Endothelial cell of umbilical vein (primary cell): ENCODE measurements at regions not wholly inside any gene's neighbourhood (a gene's known extent, or its start where the extent isn't known, plus 50 kb on each side); places are given as distances from the start of the nearest gene placed in this dataset.

Source experiments
- BruUV-seq: library from RNA; stranded (reverse); fragments of 400-500 nt; replicated peaks from 2 replicates; lab custom pipeline; 2021; lab: Mats Ljungman, UMichigan
- CTCF ChIA-PET: fragments of 300-600, 350-600 bp; sonication (Branson Sonifier 250); formaldehyde crosslinking; loops from one replicate; lab custom pipeline; 2021; ENCODE audit warnings: antibody characterized with exemption, inconsistent platforms; lab: Charles Lee
- POLR2A ChIA-PET: fragments of 300-600, 350-600 bp; sonication (Branson Sonifier 250); formaldehyde crosslinking; loops from one replicate; lab custom pipeline; 2021; ENCODE audit warnings: antibody characterized with exemption, inconsistent platforms; lab: Charles Lee
- DNase-seq: peaks from one replicate; pipeline ENCODE4 v3.0.0-alpha.2; 2011; ENCODE audit warnings: low read depth, low spot score
- FAIRE-seq: peaks from 2 replicates; lab custom pipeline; 2011; peaks lifted over from hg19 to GRCh38; lab: Jason Lieb, UNC
- H2AFZ ChIP-seq: 2 replicates; pipeline ENCODE4 v1.6.0; 2012; ENCODE audit warnings: low read depth, low read length, control low read depth, inconsistent platforms
- H3K27ac ChIP-seq: 2 replicates; pipeline ENCODE4 v1.5.1; 2011; ENCODE audit warnings: low read depth, mild to moderate bottlenecking, control low read depth, low read length, moderate library complexity; ENCODE audit not compliant: insufficient read depth
- H3K27me3 ChIP-seq, 2 experiments: 2 replicates each; pipeline versions ENCODE4 v1.6.0 to v1.6.1; 2011; ENCODE audit warnings: low read length in 2 of 2, mixed read lengths in 1 of 2; ENCODE audit not compliant: control insufficient read depth in 2 of 2, insufficient read depth in 2 of 2
- H3K36me3 ChIP-seq, 2 experiments: 2 replicates in 1 of 2; 3 replicates in 1 of 2; pipeline ENCODE4 v1.5.1; 2011; ENCODE audit warnings: low read length in 2 of 2, mild to moderate bottlenecking in 1 of 2, moderate library complexity in 1 of 2; ENCODE audit not compliant: control insufficient read depth in 2 of 2, insufficient read depth in 2 of 2; ENCODE audit errors: extremely low read depth in 1 of 2
- H3K4me1 ChIP-seq: 3 replicates; pipeline ENCODE4 v1.5.1; 2011; ENCODE audit warnings: mild to moderate bottlenecking, low read length; ENCODE audit not compliant: control insufficient read depth, insufficient read depth; ENCODE audit errors: extremely low read depth
- H3K4me2 ChIP-seq: 2 replicates; pipeline ENCODE4 v1.6.1; 2011; ENCODE audit warnings: low read length, control low read depth, mixed read lengths; ENCODE audit not compliant: insufficient read depth
- H3K4me3 ChIP-seq, 3 experiments: fragments of 200-600 bp in 1 of 3; sonication (generic), shearing (Covaris generic) in 1 of 3; replicated peaks in 1 of 3; 2 replicates each; pipeline ENCODE4 v1.5.1; 2011 to 2016; ENCODE audit warnings: control low read depth in 3 of 3, low read length in 3 of 3, mild to moderate bottlenecking in 2 of 3, inconsistent platforms in 1 of 3, low read depth in 1 of 3, moderate library complexity in 1 of 3; ENCODE audit not compliant: insufficient read depth in 1 of 3
- H3K79me2 ChIP-seq: 2 replicates; pipeline ENCODE4 v1.6.0; 2012; ENCODE audit warnings: low read length, inconsistent platforms; ENCODE audit not compliant: control insufficient read depth, insufficient read depth
- H3K9ac ChIP-seq: replicated peaks from 2 replicates; pipeline ENCODE3; 2011; ENCODE audit warnings: low read length, control low read depth; ENCODE audit not compliant: insufficient read depth; ENCODE audit errors: extremely low read depth
- H3K9me1 ChIP-seq: replicated peaks from 3 replicates; pipeline ENCODE4 v1.6.0; 2011; ENCODE audit warnings: mild to moderate bottlenecking, low read length; ENCODE audit not compliant: control insufficient read depth, insufficient read depth; ENCODE audit errors: extremely low read depth
- H3K9me3 ChIP-seq: replicated peaks from 2 replicates; pipeline ENCODE4 v1.5.1; 2012; ENCODE audit warnings: low read length, inconsistent platforms; ENCODE audit not compliant: control insufficient read depth, insufficient read depth
- H4K20me1 ChIP-seq: replicated peaks from 2 replicates; pipeline ENCODE3; 2011; ENCODE audit warnings: mild to moderate bottlenecking, low read length; ENCODE audit not compliant: control insufficient read depth, insufficient read depth; ENCODE audit errors: extremely low read depth
- CTCF ChIP-seq, 2 donors: IDR thresholded peaks; 1 replicate in 1 of 2; 2 replicates in 1 of 2; pipeline ENCODE4 v1.5.1; 2011; ENCODE audit warnings: low read length in 2 of 2, mild to moderate bottlenecking in 2 of 2, moderate library complexity in 2 of 2, control low read depth in 1 of 2, inconsistent platforms in 1 of 2, low read depth in 1 of 2; ENCODE audit not compliant: insufficient read depth in 1 of 2; ENCODE audit errors: extremely low read depth in 1 of 2
- EZH2 ChIP-seq: IDR thresholded peaks from 2 replicates; pipeline ENCODE4 v1.6.1; 2012; ENCODE audit warnings: borderline replicate concordance, low read depth, mild to moderate bottlenecking, moderate library complexity, low read length, inconsistent platforms; ENCODE audit not compliant: severe bottlenecking
- FOS ChIP-seq: IDR thresholded peaks from 2 replicates; pipeline ENCODE4 v1.6.1; 2011; ENCODE audit warnings: mild to moderate bottlenecking, low read length, moderate library complexity, borderline replicate concordance; ENCODE audit not compliant: insufficient read depth
- GATA2 ChIP-seq: IDR thresholded peaks from 2 replicates; pipeline ENCODE4 v1.7.0; 2011; ENCODE audit warnings: low read depth, mild to moderate bottlenecking, moderate library complexity, mixed read lengths, low read length; ENCODE audit not compliant: insufficient read length, insufficient read depth
- JUN ChIP-seq: IDR thresholded peaks from 2 replicates; pipeline ENCODE4 v1.6.1; 2011; ENCODE audit warnings: borderline replicate concordance, low read depth; ENCODE audit not compliant: insufficient read length, insufficient read depth
- MAX ChIP-seq: IDR thresholded peaks from 2 replicates; pipeline ENCODE4 v1.6.1; 2011; ENCODE audit not compliant: insufficient read depth, insufficient read length
- MYC ChIP-seq: IDR thresholded peaks from one replicate; pipeline ENCODE4 v1.6.1; 2011; ENCODE audit warnings: mild to moderate bottlenecking, low read depth, low read length
- POLR2A ChIP-seq: IDR thresholded peaks from 2 replicates; pipeline ENCODE4 v1.6.1; 2012; ENCODE audit warnings: low read depth, mild to moderate bottlenecking, control low read depth, low read length
- POLR2AphosphoS5 ChIP-seq: IDR thresholded peaks from 2 replicates; pipeline ENCODE4 v1.6.1; 2012; ENCODE audit warnings: low read depth, mild to moderate bottlenecking, control low read depth, low read length, moderate library complexity; ENCODE audit not compliant: insufficient read depth
- dilution Hi-C: fragments of 300-500 bp; cut with MboI; formaldehyde crosslinking; loops from one replicate; pipeline ENCODE4 v1.15.0; 2019; ENCODE audit warnings: low sequenced_read_pairs; ENCODE audit not compliant: extremely low pct_ligation_motif_present
- intact Hi-C: fragments of 100-400 bp; cut with micrococcal nuclease; formaldehyde crosslinking; loops from one replicate; pipeline ENCODE4 v1.10.0; 2022

- BruUV-seq, result no TSS peak
- no peak overlapping the region for H3K4me2 ChIP-seq
- intact Hi-C loops, result no loop called here
- no peaks in the 10 kb centered on the region for H3K4me1 ChIP-seq
- no peaks in the 10 kb centered on the region for H3K79me2 ChIP-seq
- no peaks in the 10 kb centered on the region for H3K9me1 ChIP-seq
- no peak for DNase-seq
- no peak for FAIRE-seq
- no peaks in the 10 kb centered on the region for H3K27me3 ChIP-seq
- peaks cover 2% of the 10 kb centered on the region for H3K9me3 ChIP-seq
- no peaks in the 10 kb centered on the region for H4K20me1 ChIP-seq
- no peak overlapping the region for H3K9ac ChIP-seq
- H2AFZ ChIP-seq, result no peak overlapping the region
- TF ChIP-seq GATA2, result no peak
- TF ChIP-seq CTCF (IDR thresholded peaks at IDR 0.05; ENCODE audit: extremely low read depth in 1 of 2, insufficient read depth in 1 of 2, low read depth in 1 of 2, low read length in 2 of 2), result no peak
- no peak for TF ChIP-seq MAX
- no peak for TF ChIP-seq POLR2A
- TF ChIP-seq FOS, result no peak
- no peak for TF ChIP-seq EZH2
- TF ChIP-seq POLR2AphosphoS5, result no peak
- no peak for TF ChIP-seq JUN
- no peak for TF ChIP-seq MYC
- H3K27ac ChIP-seq, result no peak overlapping the region
- no peaks in the 10 kb centered on the region for H3K36me3 ChIP-seq
- ChIA-PET CTCF (no interaction called here), POLR2A (no interaction called here)
- dilution Hi-C loops, result no loop called here
- no peak overlapping the region for H3K4me3 ChIP-seq
These were observed 930.7 kb downstream of the CDH8 start for GRCh38 chr16:61105544-61105943.
